HPDE6-E6E7 (cell line): ENCODE measurements at regions not wholly inside any gene's neighbourhood (a gene's known extent, or its start where the extent isn't known, plus 50 kb on each side); places are given as distances from the start of the nearest gene placed in this dataset.
A peak's percentile ranks its signal among the peaks of the same experiment; 100 is the strongest.

ENCODE experiments used
- DNase-seq: peaks from one replicate; pipeline ENCODE4 v3.0.0; 2011; ENCODE audit warnings: missing footprints; ENCODE audit errors: extremely low spot score

- DNase-seq = no peak
Measured at GRCh38 chr3:117706756-117707155, 997.2 kb downstream of the TUSC7 start.

GRCh38 chr3:117708601-117709000, 999.0 kb downstream of the TUSC7 start:
- no peak for DNase-seq

GRCh38 chr3:117709108-117709507, 999.5 kb downstream of the TUSC7 start:
- no peak for DNase-seq

- DNase-seq = no peak
Measured at GRCh38 chr3:117710501-117710900, 1000.9 kb downstream of the TUSC7 start.

- DNase-seq = no peak
Measured at GRCh38 chr3:117719316-117719926, 1009.8 kb downstream of the TUSC7 start.

- no peak for DNase-seq
Measured at GRCh38 chr3:117721866-117722265, 1012.3 kb downstream of the TUSC7 start.

- DNase-seq = no peak
Measured at GRCh38 chr3:117722856-117723255, 1013.3 kb downstream of the TUSC7 start.

- no peak for DNase-seq
Measured at GRCh38 chr3:117723825-117724224, 1014.2 kb downstream of the TUSC7 start.

- no peak for DNase-seq
Measured at GRCh38 chr3:117725314-117725713, 1015.7 kb downstream of the TUSC7 start.

- no peak for DNase-seq
Measured at GRCh38 chr3:117726776-117727175, 1017.2 kb downstream of the TUSC7 start.

- DNase-seq = no peak
Measured at GRCh38 chr3:117728226-117728625, 1018.6 kb downstream of the TUSC7 start.

- peak; percentile 25 for DNase-seq
Measured at GRCh38 chr3:117734496-117734895, 1024.9 kb downstream of the TUSC7 start.

- DNase-seq = peak; percentile 13
Measured at GRCh38 chr3:117735481-117736101, 1026.0 kb downstream of the TUSC7 start.

GRCh38 chr3:117736846-117737245, 1027.3 kb downstream of the TUSC7 start:
- peak; percentile 44 for DNase-seq

GRCh38 chr3:117743993-117744392, 1034.4 kb downstream of the TUSC7 start:
- DNase-seq = no peak

- no peak for DNase-seq
Measured at GRCh38 chr3:117744935-117745334, 1035.4 kb downstream of the TUSC7 start.

GRCh38 chr3:117745516-117745915, 1035.9 kb downstream of the TUSC7 start:
- DNase-seq = no peak

GRCh38 chr3:117746066-117746465, 1036.5 kb downstream of the TUSC7 start:
- DNase-seq = no peak

GRCh38 chr3:117748131-117748530, 1038.6 kb downstream of the TUSC7 start:
- no peak for DNase-seq

- no peak for DNase-seq
Measured at GRCh38 chr3:117750674-117751269, 1041.2 kb downstream of the TUSC7 start.

GRCh38 chr3:117751651-117752050, 1042.1 kb downstream of the TUSC7 start:
- DNase-seq = no peak

- peak; percentile 14 for DNase-seq
Measured at GRCh38 chr3:117752984-117753717, 1043.6 kb downstream of the TUSC7 start.

- DNase-seq = no peak
Measured at GRCh38 chr3:117754058-117754457, 1044.5 kb downstream of the TUSC7 start.
